Lower leg skin (tissue), 3 donors: ENCODE measurements at regions not wholly inside any gene's neighbourhood (a gene's known extent, or its start where the extent isn't known, plus 50 kb on each side); places are given as distances from the start of the nearest gene placed in this dataset.

Experiments used
- POLR2A ChIP-seq, 2 donors: fragments of 450-650 bp; IDR thresholded peaks; one replicate each; pipeline ENCODE4 v1.6.1; 2016 to 2017; ENCODE audit warnings: antibody characterized with exemption in 2 of 2, mild to moderate bottlenecking in 1 of 2, moderate library complexity in 1 of 2
- TF ChIP-seq, protein P1 (sequence below), 3 donors: fragments of 450-650 bp; IDR thresholded peaks; one replicate each; pipeline ENCODE4 v1.5.1; 2016; ENCODE audit warnings: antibody characterized with exemption in 3 of 3, mild to moderate bottlenecking in 3 of 3, moderate library complexity in 2 of 3

- TF ChIP-seq, protein P1, sequence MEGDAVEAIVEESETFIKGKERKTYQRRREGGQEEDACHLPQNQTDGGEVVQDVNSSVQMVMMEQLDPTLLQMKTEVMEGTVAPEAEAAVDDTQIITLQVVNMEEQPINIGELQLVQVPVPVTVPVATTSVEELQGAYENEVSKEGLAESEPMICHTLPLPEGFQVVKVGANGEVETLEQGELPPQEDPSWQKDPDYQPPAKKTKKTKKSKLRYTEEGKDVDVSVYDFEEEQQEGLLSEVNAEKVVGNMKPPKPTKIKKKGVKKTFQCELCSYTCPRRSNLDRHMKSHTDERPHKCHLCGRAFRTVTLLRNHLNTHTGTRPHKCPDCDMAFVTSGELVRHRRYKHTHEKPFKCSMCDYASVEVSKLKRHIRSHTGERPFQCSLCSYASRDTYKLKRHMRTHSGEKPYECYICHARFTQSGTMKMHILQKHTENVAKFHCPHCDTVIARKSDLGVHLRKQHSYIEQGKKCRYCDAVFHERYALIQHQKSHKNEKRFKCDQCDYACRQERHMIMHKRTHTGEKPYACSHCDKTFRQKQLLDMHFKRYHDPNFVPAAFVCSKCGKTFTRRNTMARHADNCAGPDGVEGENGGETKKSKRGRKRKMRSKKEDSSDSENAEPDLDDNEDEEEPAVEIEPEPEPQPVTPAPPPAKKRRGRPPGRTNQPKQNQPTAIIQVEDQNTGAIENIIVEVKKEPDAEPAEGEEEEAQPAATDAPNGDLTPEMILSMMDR (IDR thresholded peaks at IDR 0.05), result no peak
- TF ChIP-seq POLR2A (IDR thresholded peaks at IDR 0.05), result no peak
Measured at GRCh38 chr4:111303806-111304205, 680.9 kb upstream of the PITX2 start.
